GM12873 (cell line): ENCODE measurements at regions not wholly inside any gene's neighbourhood (a gene's known extent, or its start where the extent isn't known, plus 50 kb on each side); places are given as distances from the start of the nearest gene placed in this dataset.
A peak's percentile ranks its signal among the peaks of the same experiment; 100 is the strongest.

Experiments used
- CTCF ChIP-seq: IDR thresholded peaks from 2 replicates; pipeline ENCODE4 v1.5.1; 2012; ENCODE audit warnings: low read depth, mild to moderate bottlenecking, moderate library complexity, low read length, control low read depth; ENCODE audit not compliant: insufficient read depth; ENCODE audit errors: missing control alignments

DNA sequence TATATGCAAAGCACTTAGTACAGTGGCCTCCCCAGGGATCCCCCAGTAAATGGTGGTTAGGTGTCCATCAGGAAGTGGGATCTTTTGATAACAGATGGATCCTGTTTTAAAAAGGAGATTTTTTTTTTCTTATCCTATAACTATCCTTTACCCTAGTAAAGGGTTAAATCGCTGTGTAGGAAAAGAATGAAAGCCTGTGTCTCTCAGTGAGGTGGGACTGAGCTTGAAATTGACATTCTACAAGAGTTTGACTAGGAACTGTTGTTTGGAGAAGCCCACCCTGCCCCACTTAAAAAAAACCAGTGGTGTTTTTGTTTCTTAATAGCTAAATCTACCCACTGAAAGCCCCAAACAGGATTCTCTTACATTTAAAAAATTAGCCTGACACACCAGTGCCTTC lies 112.2 kb upstream of the EGLN3 start:
- TF ChIP-seq CTCF = no peak

DNA sequence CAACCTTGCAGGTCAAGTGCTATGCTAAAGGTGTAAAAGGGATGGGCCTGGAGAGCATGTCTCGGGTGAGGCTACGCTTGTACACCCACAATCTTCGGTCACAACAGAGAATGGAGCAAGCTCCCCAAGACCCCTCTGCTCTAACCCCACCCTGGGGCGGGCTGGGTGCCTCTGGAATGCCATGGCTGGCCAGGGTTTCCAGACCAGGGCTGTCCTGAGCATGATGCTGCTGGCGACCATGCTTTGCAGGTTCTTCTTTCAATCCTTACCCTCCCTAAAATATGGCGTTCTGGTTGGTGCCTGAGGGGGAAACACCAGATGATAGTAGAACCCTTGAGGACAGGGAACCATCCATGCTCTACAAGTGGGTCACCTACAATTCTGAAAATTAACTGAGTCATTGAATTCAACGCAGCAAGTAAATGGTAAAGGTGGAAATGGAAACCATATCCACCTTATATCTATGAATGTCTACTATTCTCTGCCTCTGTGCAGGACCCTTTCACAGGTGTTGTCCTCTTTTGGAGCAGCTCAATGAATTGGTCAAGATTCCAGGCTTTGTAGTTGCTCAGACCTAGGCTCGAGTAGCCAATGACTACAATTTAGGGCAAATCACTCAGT lies 111.6 kb upstream of the EGLN3 start:
- TF ChIP-seq CTCF = no peak

- no peak for TF ChIP-seq CTCF
Observed at GRCh38 chr14:34060651-34060999, 109.8 kb upstream of the EGLN3 start.

GRCh38 chr14:34059925-34060650 lies 109.2 kb upstream of the EGLN3 start:
- TF ChIP-seq CTCF = peak; percentile 42

DNA sequence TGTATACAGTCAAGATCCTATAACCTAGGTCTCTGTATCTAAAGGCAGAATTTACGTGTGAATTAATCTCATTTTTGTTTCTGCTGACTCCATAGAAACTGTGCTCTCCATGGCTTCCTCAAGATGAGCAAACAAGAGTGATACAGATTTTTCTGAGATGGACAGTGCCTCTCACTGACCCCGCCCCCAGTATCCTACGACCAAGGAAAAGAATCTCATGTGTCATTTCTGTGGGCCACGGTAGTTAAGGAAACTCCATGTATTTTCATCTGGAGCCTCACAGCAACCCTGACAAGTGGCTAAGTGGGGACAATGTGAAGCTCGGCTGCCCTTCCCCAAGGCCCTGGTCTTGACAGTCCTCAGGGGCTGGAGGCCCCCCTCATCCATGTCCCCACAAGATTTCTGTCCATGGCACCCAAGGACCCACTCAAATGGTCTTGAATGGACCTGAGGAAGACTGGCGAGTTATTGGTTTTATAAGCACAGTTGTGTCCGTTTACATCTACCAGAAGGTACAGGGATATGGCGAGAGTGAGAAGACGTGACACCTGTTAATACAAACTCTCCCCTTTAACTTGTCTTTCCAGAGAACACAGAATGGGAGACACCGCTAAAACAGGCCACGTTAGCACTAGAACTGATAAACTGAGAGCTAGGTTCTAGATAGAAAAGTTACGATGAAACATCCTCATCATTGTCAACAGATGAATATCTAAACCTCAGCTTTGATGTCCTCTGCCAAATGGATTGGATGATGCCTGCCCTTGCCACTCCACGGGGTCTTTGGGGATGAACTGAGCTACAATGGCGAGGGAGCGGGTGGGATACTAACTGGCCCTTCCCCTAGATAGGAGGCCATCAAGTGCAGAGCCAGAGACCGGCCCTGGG lies 108.4 kb upstream of the EGLN3 start:
- TF ChIP-seq CTCF = no peak

- TF ChIP-seq CTCF = no peak
Observed at GRCh38 chr14:34058510-34058909, 107.6 kb upstream of the EGLN3 start.

- no peak for TF ChIP-seq CTCF
Observed at GRCh38 chr14:34056046-34056445, 105.2 kb upstream of the EGLN3 start.
